ENCODE measurements at regions not wholly inside any gene's neighbourhood (a gene's known extent, or its start where the extent isn't known, plus 50 kb on each side); places are given as distances from the start of the nearest gene placed in this dataset.

- Histone ChIP-seq H3K4me3 (ENCODE audit: low read depth, low read length) (no peak overlapping the region), H3K9me3 (no peaks in the 10 kb centered on the region), H3K27me3 (no peaks in the 10 kb centered on the region), H3K36me3 (no peaks in the 10 kb centered on the region), H3K4me1 (no peaks in the 10 kb centered on the region)
- no peak for DNase-seq
- TF ChIP-seq CTCF (IDR thresholded peaks at IDR 0.05; ENCODE audit: low read depth, low read length) = peak; percentile 19; the same call in 1 of the 2 replicates
These were observed 97.9 kb downstream of the RCN1 start for GRCh38 chr11:32188785-32189184.

GRCh38 chr11:32196137-32196536, 105.3 kb downstream of the RCN1 start:
- DNase-seq = no peak
- TF ChIP-seq CTCF (IDR thresholded peaks at IDR 0.05; ENCODE audit: low read depth, low read length) = no peak

GRCh38 chr11:32198053-32198452, 107.2 kb downstream of the RCN1 start:
- Histone ChIP-seq H3K9me3 (no peaks in the 10 kb centered on the region), H3K4me1 (no peaks in the 10 kb centered on the region), H3K36me3 (no peaks in the 10 kb centered on the region), H3K27me3 (no peaks in the 10 kb centered on the region), H3K4me3 (ENCODE audit: low read depth, low read length) (no peak overlapping the region)
- TF ChIP-seq CTCF (IDR thresholded peaks at IDR 0.05; ENCODE audit: low read depth, low read length) = no peak
- DNase-seq = no peak

More at GRCh38 chr11:32196137-32196536, 105.3 kb downstream of the RCN1 start:
- H3K27me3 ChIP-seq = no peaks in the 10 kb centered on the region
- no peak overlapping the region for H3K4me3 ChIP-seq (ENCODE audit: low read depth, low read length)
- no peaks in the 10 kb centered on the region for H3K9me3 ChIP-seq
- no peaks in the 10 kb centered on the region for H3K4me1 ChIP-seq
- no peaks in the 10 kb centered on the region for H3K36me3 ChIP-seq

GRCh38 chr11:32200136-32200847, 109.4 kb downstream of the RCN1 start:
- Histone ChIP-seq H3K4me1 (no peaks in the 10 kb centered on the region), H3K4me3 (ENCODE audit: low read depth, low read length) (no peak overlapping the region), H3K9me3 (no peaks in the 10 kb centered on the region), H3K27me3 (no peaks in the 10 kb centered on the region), H3K36me3 (no peaks in the 10 kb centered on the region)
- no peak for DNase-seq
- TF ChIP-seq CTCF (IDR thresholded peaks at IDR 0.05; ENCODE audit: low read depth, low read length) = no peak

- DNase-seq = no peak
- no peaks in the 10 kb centered on the region for H3K4me1 ChIP-seq
- H3K4me3 ChIP-seq (ENCODE audit: low read depth, low read length) = no peak overlapping the region
- H3K27me3 ChIP-seq = no peaks in the 10 kb centered on the region
- no peak for TF ChIP-seq CTCF (IDR thresholded peaks at IDR 0.05; ENCODE audit: low read depth, low read length)
- H3K36me3 ChIP-seq = no peaks in the 10 kb centered on the region
- no peaks in the 10 kb centered on the region for H3K9me3 ChIP-seq
These were observed 113.9 kb downstream of the RCN1 start for GRCh38 chr11:32204751-32205150.

GRCh38 chr11:32210556-32210955, 119.7 kb downstream of the RCN1 start:
- TF ChIP-seq CTCF (IDR thresholded peaks at IDR 0.05; ENCODE audit: low read depth, low read length) = no peak
- no peak overlapping the region for H3K4me3 ChIP-seq (ENCODE audit: low read depth, low read length)
- DNase-seq = peak; percentile 14
- no peaks in the 10 kb centered on the region for H3K4me1 ChIP-seq
- no peaks in the 10 kb centered on the region for H3K27me3 ChIP-seq
- H3K36me3 ChIP-seq = no peaks in the 10 kb centered on the region
- H3K9me3 ChIP-seq = no peaks in the 10 kb centered on the region

Measured in BE2C (cell line).